KBM-7 (cell line): ENCODE measurements at regions not wholly inside any gene's neighbourhood (a gene's known extent, or its start where the extent isn't known, plus 50 kb on each side); places are given as distances from the start of the nearest gene placed in this dataset.

Experiments
- DNase-seq: peaks from one replicate; pipeline ENCODE4 v3.0.0-alpha.2; 2015
- in situ Hi-C: fragments of 300-500 bp; cut with MboI; formaldehyde crosslinking; loops from 2 replicates; pipeline ENCODE4 v1.14.3; 2020; ENCODE audit warnings: low sequenced_read_pairs, low pct_unique_long_range_greater_than_20kb, mixed read lengths

GRCh38 chr2:163314712-163315111, 421.1 kb downstream of the FIGN start:
- in situ Hi-C loops, result no loop called here
- DNase-seq, result no peak

- in situ Hi-C loops, result no loop called here
- DNase-seq, result no peak
Measured at GRCh38 chr2:163312713-163313112, 423.1 kb downstream of the FIGN start.

- no peak for DNase-seq
- in situ Hi-C loops, result no loop called here
Measured at GRCh38 chr2:163306647-163307046, 429.2 kb downstream of the FIGN start.

GRCh38 chr2:163302141-163302540, 433.7 kb downstream of the FIGN start:
- DNase-seq, result no peak
- in situ Hi-C loops, result no loop called here

GRCh38 chr2:163291790-163292189, 444.0 kb downstream of the FIGN start:
- in situ Hi-C loops, result no loop called here
- no peak for DNase-seq

GRCh38 chr2:163281717-163282116, 443.1 kb upstream of the KCNH7 start:
- in situ Hi-C loops, result no loop called here
- DNase-seq, result no peak

GRCh38 chr2:163269374-163270021, 430.9 kb upstream of the KCNH7 start:
- no peak for DNase-seq
- in situ Hi-C loops, result no loop called here

- in situ Hi-C loops, result no loop called here
- no peak for DNase-seq
Measured at GRCh38 chr2:163266772-163267171, 428.2 kb upstream of the KCNH7 start.

GRCh38 chr2:163265562-163265961, 427.0 kb upstream of the KCNH7 start:
- in situ Hi-C loops, result no loop called here
- no peak for DNase-seq

- in situ Hi-C loops, result no loop called here
- DNase-seq, result no peak
Measured at GRCh38 chr2:163264341-163264740, 425.8 kb upstream of the KCNH7 start.

GRCh38 chr2:163259489-163259888, 420.9 kb upstream of the KCNH7 start:
- DNase-seq, result no peak
- in situ Hi-C loops, result no loop called here

- DNase-seq, result no peak
- in situ Hi-C loops, result no loop called here
Measured at GRCh38 chr2:163255086-163255485, 416.5 kb upstream of the KCNH7 start.

GRCh38 chr2:163253621-163254285, 415.2 kb upstream of the KCNH7 start:
- in situ Hi-C loops, result no loop called here

GRCh38 chr2:163252199-163252598, 413.6 kb upstream of the KCNH7 start:
- in situ Hi-C loops, result no loop called here
- no peak for DNase-seq

More at GRCh38 chr2:163253621-163254285, 415.2 kb upstream of the KCNH7 start:
- DNase-seq, result no peak

- in situ Hi-C loops, result no loop called here
- DNase-seq, result no peak
Measured at GRCh38 chr2:163248376-163249253, 410.0 kb upstream of the KCNH7 start.

- in situ Hi-C loops, result no loop called here
- DNase-seq, result no peak
Measured at GRCh38 chr2:163247847-163248220, 409.3 kb upstream of the KCNH7 start.

- in situ Hi-C loops, result no loop called here
- no peak for DNase-seq
Measured at GRCh38 chr2:163247156-163247846, 408.7 kb upstream of the KCNH7 start.

GRCh38 chr2:163246135-163246534, 407.6 kb upstream of the KCNH7 start:
- DNase-seq, result no peak
- in situ Hi-C loops, result no loop called here

GRCh38 chr2:163236553-163236952, 398.0 kb upstream of the KCNH7 start:
- in situ Hi-C loops, result no loop called here
- DNase-seq, result no peak

GRCh38 chr2:163231666-163232065, 393.1 kb upstream of the KCNH7 start:
- DNase-seq, result no peak
- in situ Hi-C loops, result no loop called here
